ENCODE measurements at regions not wholly inside any gene's neighbourhood (a gene's known extent, or its start where the extent isn't known, plus 50 kb on each side); places are given as distances from the start of the nearest gene placed in this dataset.

- TF ChIP-seq EZH2 (IDR thresholded peaks at IDR 0.05; ENCODE audit: borderline replicate concordance, low read depth, low read length, severe bottlenecking) (no peak), CTCF (IDR thresholded peaks at IDR 0.05; ENCODE audit: borderline replicate concordance, extremely low read depth, low read length, poor library complexity, severe bottlenecking) (no peak)
Observed at GRCh38 chr7:68015978-68016532, 1019.4 kb downstream of the TYW1 start.

Measured in DND-41 (cell line).